Adrenal gland (tissue), 9 donors: ENCODE measurements at regions not wholly inside any gene's neighbourhood (a gene's known extent, or its start where the extent isn't known, plus 50 kb on each side); places are given as distances from the start of the nearest gene placed in this dataset.

ENCODE experiments used
- DNase-seq, 7 donors: peaks; one replicate each; pipeline ENCODE4 v3.0.0-alpha.2; 2019 to 2020
- H3K27ac ChIP-seq, 5 donors: fragments of 200-600 bp; sonication (generic) in 4 of 5; 1 replicate in 3 of 5; 2 replicates in 2 of 5; pipeline versions ENCODE4 v1.5.1 to v1.8.0; 2016 to 2020; ENCODE audit warnings: mild to moderate bottlenecking in 1 of 5
- H3K27me3 ChIP-seq: fragments of 200-600 bp; 2 replicates; pipeline ENCODE4 v1.8.0; 2021
- H3K36me3 ChIP-seq, 2 donors: fragments of 200-600 bp; replicated peaks in 1 of 2; 1 replicate in 1 of 2; 2 replicates in 1 of 2; pipeline versions ENCODE4 v1.5.1 to v1.8.0; 2018 to 2022
- H3K4me1 ChIP-seq, 2 donors: fragments of 200-600 bp; replicated peaks in 1 of 2; 1 replicate in 1 of 2; 2 replicates in 1 of 2; pipeline versions ENCODE4 v1.5.1 to v1.8.0; 2018 to 2021
- H3K4me3 ChIP-seq, 4 donors: fragments of 200-600 bp; sonication (generic) in 3 of 4; one replicate each; pipeline ENCODE4 v1.5.1; 2016 to 2018
- H3K9me3 ChIP-seq, 3 donors: fragments of 200-600 bp; sonication (generic) in 1 of 3; replicated peaks in 1 of 3; 1 replicate in 2 of 3; 2 replicates in 1 of 3; pipeline versions ENCODE4 v1.5.1 to v1.8.0; 2016 to 2021
- CTCF ChIP-seq, 6 experiments: fragments of 450-650 bp in 4 of 6; fragments of 200-600 bp in 2 of 6; sonication (generic) in 1 of 6; IDR thresholded peaks; 1 replicate in 5 of 6; 2 replicates in 1 of 6; pipeline versions ENCODE4 v1.5.1 to v1.8.0; 2016 to 2021; ENCODE audit warnings: antibody characterized with exemption in 6 of 6, mild to moderate bottlenecking in 2 of 6, moderate library complexity in 1 of 6
- POLR2A ChIP-seq, 2 donors: fragments of 450-650 bp; IDR thresholded peaks; one replicate each; pipeline ENCODE4 v1.6.1; 2017; ENCODE audit warnings: antibody characterized with exemption in 2 of 2, mild to moderate bottlenecking in 2 of 2, moderate library complexity in 1 of 2
- WGBS, 4 donors: extraction: QIAGEN DNeasy Blood & Tissue Kit in 2 of 4; methylation state at CpG; one replicate each; pipeline versions ENCODE4 v1.1.5 to v1.1.7; 2013 to 2017; 5-methylcytosine and 5-hydroxymethylcytosine counted together
- intact Hi-C, 2 donors: fragments of 100-400 bp; cut with DNase I; formaldehyde crosslinking; loops; one replicate each; pipeline versions ENCODE4 v1.14.1 to v1.15.0; 2022 to 2023
- donor health status: healthy with polysubstance abuse.
- donor health status: Bipolar disorder and iron deficiency.
- donor health status: DM: yes; HTN: yes; CAD: no.
- donor health status: DM: no; HTN: no; CAD: no.
- donor health status: DM: no; HTN: no; CAD: no.

- Histone ChIP-seq H3K9me3 (no peaks in the 10 kb centered on the region), H3K4me1 (no peaks in the 10 kb centered on the region), H3K27me3 (no peaks in the 10 kb centered on the region), H3K36me3 (no peaks in the 10 kb centered on the region), H3K4me3 (no peak overlapping the region), H3K27ac (no peak overlapping the region)
- 51 to 60% (median 57%) methylated on average over 5 of the region's 5 CpGs for WGBS, 4 donors
- TF ChIP-seq CTCF (IDR thresholded peaks at IDR 0.05): no peak
- intact Hi-C loops: no loop called here
- peak in 4 of 7 donors; percentile 36 to 56 (median 41) for DNase-seq
Observed at GRCh38 chr18:21958707-21959450, 210.5 kb upstream of the GATA6 start.

- H3K27me3 ChIP-seq: no peaks in the 10 kb centered on the region
- no peaks in the 10 kb centered on the region for H3K36me3 ChIP-seq
- WGBS, 4 donors: 75 to 83% (median 77%) methylated on average over 8 of the region's 8 CpGs
- DNase-seq: no peak
- no peak overlapping the region for H3K27ac ChIP-seq
- H3K9me3 ChIP-seq: no peaks in the 10 kb centered on the region
- intact Hi-C loops: loop anchor here in 1 of 2 donors (10.0 kb wide), 1 partner anchor 475 kb away; no protein-coding TSS in a partner anchor
- no peaks in the 10 kb centered on the region for H3K4me1 ChIP-seq
- no peak overlapping the region for H3K4me3 ChIP-seq
- TF ChIP-seq CTCF (IDR thresholded peaks at IDR 0.05) (no peak), POLR2A (IDR thresholded peaks at IDR 0.05) (no peak)
Observed at GRCh38 chr18:21960189-21960588, 209.2 kb upstream of the GATA6 start.

- H3K9me3 ChIP-seq: no peaks in the 10 kb centered on the region
- WGBS, 4 donors: 84 to 95% (median 94%) methylated on average over 5 of the region's 5 CpGs
- intact Hi-C loops: loop anchor here in 1 of 2 donors (10.0 kb wide), 1 partner anchor 479 kb away; no protein-coding TSS in a partner anchor
- no peak overlapping the region for H3K4me3 ChIP-seq
- DNase-seq: no peak
- no peak for TF ChIP-seq CTCF (IDR thresholded peaks at IDR 0.05)
- no peak for TF ChIP-seq POLR2A (IDR thresholded peaks at IDR 0.05)
- no peaks in the 10 kb centered on the region for H3K36me3 ChIP-seq
- no peaks in the 10 kb centered on the region for H3K4me1 ChIP-seq
- no peak overlapping the region for H3K27ac ChIP-seq
- H3K27me3 ChIP-seq: no peaks in the 10 kb centered on the region
Observed at GRCh38 chr18:21963336-21963735, 206.1 kb upstream of the GATA6 start.

GRCh38 chr18:21968338-21968737, 201.1 kb upstream of the GATA6 start:
- Histone ChIP-seq H3K9me3 (no peaks in the 10 kb centered on the region), H3K4me1 (no peaks in the 10 kb centered on the region), H3K27me3 (no peaks in the 10 kb centered on the region), H3K27ac (no peak overlapping the region), H3K4me3 (no peak overlapping the region), H3K36me3 (no peaks in the 10 kb centered on the region)
- 83 to 97% (median 95%) methylated on average over 1 to 4 of the region's 4 CpGs for WGBS, 4 donors
- TF ChIP-seq CTCF (IDR thresholded peaks at IDR 0.05) (no peak), POLR2A (IDR thresholded peaks at IDR 0.05) (no peak)
- no peak for DNase-seq
- intact Hi-C loops: loop anchor here in 1 of 2 donors (10.0 kb wide), 1 partner anchor 484 kb away; no protein-coding TSS in a partner anchor
